ENCODE measurements at regions not wholly inside any gene's neighbourhood (a gene's known extent, or its start where the extent isn't known, plus 50 kb on each side); places are given as distances from the start of the nearest gene placed in this dataset.
"Not testable (repeated sequence)": the region's sequence is repeated elsewhere in the genome, so short reads cannot be mapped to it uniquely, and the experiment has no call there.

DNA sequence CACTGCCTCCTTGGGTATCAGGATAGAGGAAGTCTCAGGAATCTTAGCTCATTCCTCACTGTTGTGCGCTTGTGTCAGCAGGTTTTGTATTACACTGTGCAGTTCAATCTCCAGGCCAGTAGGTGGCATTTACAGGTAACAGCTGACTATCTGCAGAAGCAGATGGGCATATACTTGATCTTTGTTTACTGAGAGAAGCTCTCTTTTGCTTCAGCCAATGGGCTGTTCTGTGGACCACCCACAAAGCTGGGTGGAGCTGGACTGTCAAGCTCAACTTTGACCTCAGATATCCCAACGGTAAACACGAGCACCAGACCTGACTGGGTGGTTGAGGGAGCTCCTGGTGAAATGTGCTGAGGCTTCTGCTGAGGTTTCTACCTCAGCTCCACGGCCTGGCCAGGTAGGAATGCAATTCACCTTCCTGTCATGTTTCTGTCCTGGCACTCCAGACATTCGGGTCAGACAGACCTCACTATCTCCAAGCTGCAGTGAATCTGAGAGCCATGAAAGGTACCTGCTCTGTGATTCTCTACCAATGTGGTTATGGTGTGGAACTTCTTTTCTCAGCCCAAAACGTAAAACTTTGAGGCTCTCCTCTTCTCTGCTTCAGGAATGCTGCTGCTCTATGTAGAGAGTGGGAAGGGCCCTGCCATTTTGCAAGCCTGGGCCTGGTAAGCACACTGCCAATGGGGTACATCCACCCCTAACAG is 167.9 kb upstream of the ACTBL2 start:
- Histone ChIP-seq H3K9me3 (peaks cover 0 to 3% (median 0%) of the 10 kb centered on the region in 4 donors), H3K27me3 (no peaks in the 10 kb centered on the region), H3K4me3 (no peak overlapping the region), H3K27ac (no peak overlapping the region), H3K4me1 (no peaks in the 10 kb centered on the region), H3K36me3 (no peaks in the 10 kb centered on the region)
- TF ChIP-seq, protein P1, sequence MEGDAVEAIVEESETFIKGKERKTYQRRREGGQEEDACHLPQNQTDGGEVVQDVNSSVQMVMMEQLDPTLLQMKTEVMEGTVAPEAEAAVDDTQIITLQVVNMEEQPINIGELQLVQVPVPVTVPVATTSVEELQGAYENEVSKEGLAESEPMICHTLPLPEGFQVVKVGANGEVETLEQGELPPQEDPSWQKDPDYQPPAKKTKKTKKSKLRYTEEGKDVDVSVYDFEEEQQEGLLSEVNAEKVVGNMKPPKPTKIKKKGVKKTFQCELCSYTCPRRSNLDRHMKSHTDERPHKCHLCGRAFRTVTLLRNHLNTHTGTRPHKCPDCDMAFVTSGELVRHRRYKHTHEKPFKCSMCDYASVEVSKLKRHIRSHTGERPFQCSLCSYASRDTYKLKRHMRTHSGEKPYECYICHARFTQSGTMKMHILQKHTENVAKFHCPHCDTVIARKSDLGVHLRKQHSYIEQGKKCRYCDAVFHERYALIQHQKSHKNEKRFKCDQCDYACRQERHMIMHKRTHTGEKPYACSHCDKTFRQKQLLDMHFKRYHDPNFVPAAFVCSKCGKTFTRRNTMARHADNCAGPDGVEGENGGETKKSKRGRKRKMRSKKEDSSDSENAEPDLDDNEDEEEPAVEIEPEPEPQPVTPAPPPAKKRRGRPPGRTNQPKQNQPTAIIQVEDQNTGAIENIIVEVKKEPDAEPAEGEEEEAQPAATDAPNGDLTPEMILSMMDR (IDR thresholded peaks at IDR 0.05) = peak; percentile 41 to 71 (median 66)
- TF ChIP-seq POLR2A (IDR thresholded peaks at IDR 0.05) = no peak
- WGBS, 2 donors = 76 to 86% methylated on average over 6 of the region's 6 CpGs
- DNase-seq = peak in 1 of 2 donors; percentile 30
- peak; percentile 73 to 83 for ATAC-seq (ENCODE audit: low FRiP score in 2 of 2)

DNA sequence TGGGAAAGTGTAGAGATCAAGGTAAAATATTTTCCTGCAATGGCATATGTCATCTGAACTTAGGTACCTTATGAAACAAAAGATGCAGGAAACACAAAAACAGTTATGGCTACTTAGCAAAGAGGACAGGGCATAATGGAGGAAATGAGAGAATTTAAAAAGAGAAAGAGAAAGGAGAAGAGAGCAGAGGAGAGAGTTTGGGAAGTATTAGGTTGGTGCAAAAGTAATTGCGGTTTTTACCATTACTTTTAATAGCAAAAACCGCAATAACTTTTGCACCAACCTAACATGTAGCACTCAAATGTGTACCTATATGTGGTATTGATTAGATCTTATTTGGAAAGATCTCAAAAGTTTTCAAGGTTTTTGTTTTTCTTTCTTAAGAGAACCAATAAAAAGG is 160.1 kb upstream of the ACTBL2 start:
- Histone ChIP-seq H3K36me3 (no peaks in the 10 kb centered on the region), H3K4me1 (no peaks in the 10 kb centered on the region), H3K27ac (no peak overlapping the region), H3K9me3 (no peaks in the 10 kb centered on the region), H3K27me3 (no peaks in the 10 kb centered on the region), H3K4me3 (no peak overlapping the region)
- no peak for DNase-seq
- no peak for TF ChIP-seq EP300 (IDR thresholded peaks at IDR 0.05)
- no peak for TF ChIP-seq POLR2AphosphoS5 (IDR thresholded peaks at IDR 0.05)
- no peak for TF ChIP-seq POLR2A (IDR thresholded peaks at IDR 0.05)
- TF ChIP-seq, protein P1 (IDR thresholded peaks at IDR 0.05) = no peak
- no peak for ATAC-seq (ENCODE audit: low FRiP score in 2 of 2)
- WGBS, 2 donors = 87 to 92% methylated on average over 2 of the region's 2 CpGs

DNA sequence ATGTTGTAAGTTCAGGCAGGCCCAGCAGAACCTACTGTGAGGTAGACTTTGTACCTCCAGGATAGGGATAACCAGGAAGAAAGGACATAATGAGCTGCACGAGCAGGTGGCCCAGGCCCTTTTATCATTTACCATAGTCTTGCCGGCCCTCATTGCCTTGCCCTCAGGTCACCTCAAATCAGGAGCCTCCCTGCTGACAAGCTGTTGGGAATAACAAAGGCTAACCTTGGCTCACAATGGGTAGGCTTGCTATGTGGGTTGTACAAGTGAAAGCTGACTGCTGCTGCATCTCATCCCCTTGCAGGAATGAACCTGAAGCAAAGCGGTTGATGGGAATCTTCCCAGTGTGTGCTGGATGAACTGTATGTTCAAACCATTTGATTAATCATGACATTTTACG is 159.5 kb upstream of the ACTBL2 start:
- DNase-seq = no peak
- 96 to 100% methylated on average over 4 of the region's 4 CpGs for WGBS, 2 donors
- H3K27ac ChIP-seq = no peak overlapping the region
- TF ChIP-seq POLR2A (IDR thresholded peaks at IDR 0.05) (no peak), POLR2AphosphoS5 (IDR thresholded peaks at IDR 0.05) (no peak), EP300 (IDR thresholded peaks at IDR 0.05) (no peak)
- TF ChIP-seq, protein P1 (IDR thresholded peaks at IDR 0.05) = no peak
- H3K27me3 ChIP-seq = no peaks in the 10 kb centered on the region
- H3K9me3 ChIP-seq = no peaks in the 10 kb centered on the region
- no peaks in the 10 kb centered on the region for H3K36me3 ChIP-seq
- ATAC-seq (ENCODE audit: low FRiP score in 2 of 2) = no peak
- H3K4me1 ChIP-seq = no peaks in the 10 kb centered on the region
- no peak overlapping the region for H3K4me3 ChIP-seq

DNA sequence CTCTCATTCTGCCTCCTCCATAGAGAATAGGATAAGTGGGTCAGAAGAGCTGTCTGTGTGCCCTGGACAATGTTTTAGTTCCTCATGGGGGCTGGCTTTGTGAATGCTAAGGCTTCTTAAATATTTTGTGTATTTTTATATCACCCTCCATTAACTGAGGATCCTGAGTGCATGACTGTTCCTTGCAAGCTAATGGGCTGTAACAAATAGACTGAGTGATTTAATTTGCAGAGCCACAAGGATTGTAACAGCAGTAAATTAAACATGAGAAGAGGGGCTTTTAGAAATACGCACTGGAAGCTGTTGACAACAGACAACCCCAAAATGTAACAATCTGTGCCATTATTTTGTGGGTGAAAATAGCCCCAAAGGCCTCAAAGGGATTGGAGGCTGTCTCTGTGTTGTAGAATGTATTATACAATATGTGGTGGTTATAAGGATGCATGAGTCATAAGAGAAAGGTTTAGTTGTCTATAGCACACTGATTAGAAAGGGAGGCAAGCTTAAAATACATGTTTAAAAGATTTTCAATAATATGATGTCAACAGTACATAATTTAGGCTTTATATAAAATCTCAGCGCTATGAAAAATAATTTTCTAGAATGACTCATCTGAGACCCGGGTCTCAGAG is 152.7 kb upstream of the ACTBL2 start:
- no peaks in the 10 kb centered on the region for H3K27me3 ChIP-seq
- no peak overlapping the region for H3K27ac ChIP-seq
- DNase-seq (no peak), ATAC-seq (ENCODE audit: low FRiP score in 2 of 2) (no peak)
- no peaks in the 10 kb centered on the region for H3K4me1 ChIP-seq
- 92 to 96% methylated on average over 3 of the region's 3 CpGs for WGBS, 2 donors
- TF ChIP-seq, protein P1 (IDR thresholded peaks at IDR 0.05) = no peak
- TF ChIP-seq POLR2A (IDR thresholded peaks at IDR 0.05) = no peak
- no peak for TF ChIP-seq EP300 (IDR thresholded peaks at IDR 0.05)
- no peak for TF ChIP-seq POLR2AphosphoS5 (IDR thresholded peaks at IDR 0.05)
- no peak overlapping the region for H3K4me3 ChIP-seq
- no peaks in the 10 kb centered on the region for H3K36me3 ChIP-seq
- no peaks in the 10 kb centered on the region for H3K9me3 ChIP-seq

DNA sequence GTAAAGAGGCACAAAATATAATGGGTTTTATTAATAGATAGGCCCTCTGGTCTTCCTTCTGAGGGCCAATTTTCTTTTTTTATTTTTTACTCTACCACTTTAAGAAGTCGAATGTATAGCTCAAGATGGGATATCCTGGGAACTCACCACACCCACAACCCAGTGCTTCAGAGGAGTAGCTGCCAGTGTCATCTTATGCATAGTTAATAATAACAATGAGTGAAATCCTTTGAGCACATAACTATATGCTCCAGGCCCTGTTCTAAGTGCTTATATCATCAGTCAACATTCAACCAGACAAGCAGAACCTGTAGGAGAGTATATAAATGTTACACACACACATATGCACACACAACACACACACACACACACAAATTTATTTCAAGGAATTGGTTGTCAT is 150.3 kb upstream of the ACTBL2 start:
- Histone ChIP-seq H3K27ac (no peak overlapping the region), H3K9me3 (no peaks in the 10 kb centered on the region), H3K27me3 (no peaks in the 10 kb centered on the region), H3K4me3 (no peak overlapping the region), H3K4me1 (no peaks in the 10 kb centered on the region), H3K36me3 (no peaks in the 10 kb centered on the region)
- DNase-seq (no peak), ATAC-seq (ENCODE audit: low FRiP score in 2 of 2) (no peak)
- TF ChIP-seq POLR2A (IDR thresholded peaks at IDR 0.05) (no peak), POLR2AphosphoS5 (IDR thresholded peaks at IDR 0.05) (no peak), EP300 (IDR thresholded peaks at IDR 0.05) (no peak)
- TF ChIP-seq, protein P1 (IDR thresholded peaks at IDR 0.05) = no peak
- WGBS, 2 donors = 72% methylated on average over 1 of the region's 1 CpG

DNA sequence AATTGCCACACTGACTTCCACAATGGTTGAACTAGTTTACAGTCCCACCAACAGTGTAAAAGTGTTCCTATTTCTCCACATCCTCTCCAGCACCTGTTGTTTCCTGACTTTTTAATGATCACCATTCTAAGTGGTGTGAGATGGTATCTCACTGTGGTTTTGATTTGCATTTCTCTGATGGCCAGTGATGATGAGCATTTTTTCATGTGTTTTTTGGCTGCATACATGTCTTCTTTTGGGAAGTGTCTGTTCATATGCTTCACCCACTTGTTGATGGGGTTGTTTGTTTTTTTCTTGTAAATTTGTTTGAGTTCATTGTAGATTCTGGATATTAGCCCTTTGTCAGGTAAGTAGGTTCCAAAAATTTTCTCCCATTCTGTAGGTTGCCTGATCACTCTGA is 148.5 kb upstream of the ACTBL2 start:
- not testable (repeated sequence) for ATAC-seq (ENCODE audit: low FRiP score in 2 of 2); H3K4me1 ChIP-seq; DNase-seq; H3K9me3 ChIP-seq; H3K27me3 ChIP-seq; H3K4me3 ChIP-seq; H3K27ac ChIP-seq; H3K36me3 ChIP-seq
